ENCODE measurements at regions not wholly inside any gene's neighbourhood (a gene's known extent, or its start where the extent isn't known, plus 50 kb on each side); places are given as distances from the start of the nearest gene placed in this dataset.
"Not testable (repeated sequence)": the region's sequence is repeated elsewhere in the genome, so short reads cannot be mapped to it uniquely, and the experiment has no call there.

DNA sequence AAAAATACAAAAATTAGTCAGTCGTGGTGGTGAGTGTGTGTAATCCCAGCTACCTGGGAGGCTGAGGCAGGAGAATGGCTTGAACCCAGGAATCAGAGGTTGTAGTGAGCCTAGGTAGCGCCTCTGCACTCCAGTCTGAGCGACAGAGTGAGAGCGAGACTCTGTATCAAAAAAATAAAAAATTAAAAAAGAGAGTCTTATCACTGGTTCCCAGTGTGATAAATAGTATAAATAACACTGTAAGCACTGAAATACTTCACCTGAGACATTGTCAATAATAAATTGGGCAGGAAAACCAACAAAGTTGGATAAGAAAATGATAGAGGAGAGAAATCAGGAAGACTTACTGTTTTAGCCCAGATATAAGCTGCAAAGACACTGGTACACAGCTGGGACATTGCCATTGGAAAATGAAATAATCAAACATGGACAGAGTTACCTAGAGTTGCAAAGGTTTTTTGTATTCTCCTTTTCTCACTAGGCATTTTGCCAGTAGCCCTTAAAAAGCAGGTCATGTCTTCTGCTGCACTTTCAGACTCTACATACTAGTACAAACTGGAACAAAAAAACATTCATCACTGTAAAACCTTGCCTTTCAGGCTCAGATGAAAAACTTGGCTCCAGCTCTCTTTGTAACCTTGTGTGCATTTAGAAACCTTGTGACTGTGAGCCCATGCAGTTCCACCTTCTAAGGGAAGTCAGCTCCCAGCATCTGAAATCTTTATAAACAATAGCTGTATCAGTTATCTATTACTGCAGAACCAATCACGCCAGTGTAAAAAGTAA lies 55.0 kb upstream of the PPP1R2C start:
- no peak for DNase-seq (ENCODE audit: low read depth in 2 of 2)

DNA sequence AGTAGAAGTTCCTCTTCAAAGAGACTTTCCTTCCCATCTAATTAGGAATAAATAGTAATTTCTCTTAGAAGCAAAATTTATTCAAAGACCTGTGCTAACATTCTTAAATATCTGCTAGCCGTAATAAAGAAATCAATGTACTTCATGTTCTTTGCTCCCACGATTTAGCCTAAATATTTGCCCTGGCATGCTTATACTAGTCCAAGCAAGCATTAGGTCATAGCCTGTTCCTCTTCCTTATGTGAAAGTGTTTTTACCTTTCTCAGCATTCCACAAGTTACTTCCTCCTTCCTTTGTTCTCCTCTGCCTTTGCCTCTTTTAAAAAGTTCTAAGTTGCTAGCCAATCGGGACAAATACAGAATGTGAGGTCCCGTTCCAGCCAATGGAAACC lies 55.6 kb upstream of the PPP1R2C start:
- DNase-seq (ENCODE audit: low read depth in 2 of 2), result not testable (repeated sequence)

DNA sequence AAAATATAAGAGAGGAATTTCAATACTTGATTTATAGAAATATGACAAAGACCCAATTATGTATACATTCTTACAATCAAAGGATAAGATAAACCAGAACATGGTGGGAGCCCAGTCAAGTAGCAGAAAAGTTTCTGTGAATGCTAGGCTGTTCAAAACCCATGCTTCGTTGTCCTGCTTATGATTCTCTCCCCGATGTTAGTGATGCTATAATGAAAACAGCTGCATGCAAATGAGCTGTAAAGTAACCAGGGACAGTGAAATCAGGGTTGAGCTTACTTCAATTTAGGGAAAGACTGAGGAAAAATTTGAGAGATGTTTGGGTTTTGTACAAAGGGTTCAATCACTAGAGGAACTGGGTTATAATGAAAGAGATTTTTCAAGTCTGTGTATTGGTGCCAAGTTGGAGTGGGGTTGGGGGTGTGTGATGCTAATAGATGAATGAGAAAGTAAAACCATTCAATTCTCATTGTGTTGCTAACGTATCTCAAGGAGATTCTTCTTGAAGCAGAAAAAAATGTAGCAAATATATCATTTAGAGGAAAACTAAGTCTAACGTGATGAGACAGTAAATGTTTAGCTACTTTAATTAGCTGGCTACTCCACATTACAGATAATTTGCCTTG lies 59.3 kb upstream of the PPP1R2C start:
- no peak for DNase-seq (ENCODE audit: low read depth in 2 of 2)

DNA sequence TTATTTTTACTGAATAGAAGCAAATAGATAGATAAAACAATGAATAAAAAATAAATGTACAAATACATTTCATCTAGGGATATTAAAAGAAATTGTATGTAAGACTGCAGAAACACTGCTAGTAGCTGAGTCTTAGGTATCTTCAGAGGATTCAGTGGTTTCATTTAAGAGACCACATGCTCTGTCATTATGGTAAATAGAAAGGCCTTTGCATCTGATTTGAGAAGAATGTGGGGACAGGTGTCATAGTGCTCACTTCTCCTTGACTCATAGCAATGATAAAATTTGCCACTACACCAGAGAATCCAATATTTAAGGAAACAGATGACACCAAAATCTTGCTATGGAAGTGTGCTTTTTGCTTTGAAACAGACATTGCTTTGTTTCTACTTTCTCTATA lies 59.8 kb upstream of the PPP1R2C start:
- DNase-seq (ENCODE audit: low read depth in 2 of 2), result no peak

DNA sequence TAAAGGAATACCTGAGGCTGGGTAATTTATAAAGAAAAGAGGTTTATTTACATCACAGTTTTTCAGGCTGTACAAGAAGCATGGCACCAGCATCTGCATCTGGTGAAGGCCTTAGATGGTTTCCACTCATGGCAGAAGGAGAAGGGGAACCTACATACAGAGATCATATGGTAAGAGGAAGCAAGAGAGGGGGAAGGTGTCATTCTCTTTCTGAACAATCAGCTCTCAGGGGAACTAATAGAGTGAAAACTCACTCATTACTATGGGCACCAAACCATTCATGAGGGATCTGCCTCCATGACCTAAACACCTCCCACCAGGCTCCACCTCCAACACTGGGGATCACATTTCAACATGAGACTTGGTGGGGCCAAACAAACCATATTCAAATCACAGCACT lies 61.7 kb upstream of the PPP1R2C start:
- DNase-seq (ENCODE audit: low read depth in 2 of 2), result no peak

DNA sequence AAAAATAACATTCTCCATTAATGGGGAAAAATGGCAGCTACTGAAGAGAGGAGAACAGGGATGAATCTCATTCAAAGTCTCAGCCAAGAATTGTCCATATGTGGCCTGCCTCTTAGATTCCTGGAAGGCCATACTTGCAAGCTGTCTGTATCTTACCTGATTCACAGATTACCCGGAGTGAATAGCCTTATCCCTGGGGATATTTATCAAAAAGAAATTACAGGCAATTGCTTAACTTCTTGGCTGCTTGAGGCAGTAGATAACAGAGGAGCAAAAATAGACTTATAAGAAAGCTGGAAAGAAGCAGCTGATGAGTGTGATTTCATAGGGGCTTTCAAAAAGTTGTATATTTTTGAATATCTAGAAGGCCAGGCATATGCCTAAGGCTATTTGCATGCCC lies 68.8 kb upstream of the PPP1R2C start:
- no peak for DNase-seq (ENCODE audit: low read depth in 2 of 2)

DNA sequence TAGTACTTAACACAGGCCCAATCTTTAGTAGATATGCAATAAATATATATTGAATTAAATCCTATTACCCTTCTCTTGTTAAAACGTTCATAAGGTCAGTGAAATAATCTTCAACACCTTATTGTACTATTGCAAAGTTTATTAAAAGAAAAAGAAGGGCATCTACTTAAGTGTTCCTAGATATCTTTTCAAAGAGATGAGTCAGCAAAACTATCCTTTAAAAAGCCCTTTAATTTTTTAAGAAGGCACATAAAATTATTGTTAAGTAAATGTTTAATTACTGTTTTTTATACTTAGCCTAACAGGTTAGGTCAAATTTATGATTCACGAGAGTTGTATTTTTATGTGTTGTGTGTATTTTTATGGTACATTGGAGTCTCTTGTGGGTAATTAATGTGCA lies 77.3 kb upstream of the PPP1R2C start:
- DNase-seq (ENCODE audit: low read depth in 2 of 2), result no peak

DNA sequence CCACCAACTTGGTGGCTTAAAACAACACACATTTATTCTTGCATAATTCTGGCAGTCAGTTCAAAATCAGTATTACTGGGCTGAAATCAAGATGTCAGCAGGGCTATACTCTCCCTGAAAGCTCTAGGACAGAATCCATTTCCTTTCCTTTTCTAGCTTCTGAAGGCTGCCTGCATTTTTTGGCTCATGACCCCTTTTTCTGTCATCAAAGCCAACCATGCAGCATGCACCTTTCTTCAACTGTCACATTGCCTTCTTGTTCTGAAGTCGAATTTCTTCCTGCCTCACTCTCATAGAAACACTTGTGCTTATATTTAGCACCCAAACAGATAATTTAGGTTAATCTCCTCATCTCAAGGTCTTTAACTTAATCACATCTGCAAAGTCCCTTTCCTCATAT lies 79.8 kb upstream of the PPP1R2C start:
- DNase-seq (ENCODE audit: low read depth in 2 of 2), result no peak

DNA sequence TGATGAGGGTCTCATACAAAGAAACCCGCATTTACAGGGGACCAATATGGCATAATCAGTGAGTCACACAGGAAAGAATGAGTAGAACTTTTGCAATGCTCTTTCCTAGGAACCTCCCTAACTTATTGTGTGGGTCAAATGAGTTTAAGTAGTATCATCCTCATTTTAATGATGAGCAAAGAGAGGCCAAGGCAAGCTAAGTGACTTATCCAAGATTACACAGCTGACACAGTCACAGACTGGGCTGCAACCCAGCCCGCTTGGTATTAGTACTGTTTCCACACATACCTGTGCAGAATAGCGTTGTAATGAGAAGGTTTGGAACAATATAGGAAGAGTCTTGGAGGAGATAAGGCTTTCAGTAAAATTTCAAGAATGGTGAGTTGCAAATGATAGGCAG lies 91.0 kb upstream of the PPP1R2C start:
- DNase-seq (ENCODE audit: low read depth in 2 of 2), result no peak

DNA sequence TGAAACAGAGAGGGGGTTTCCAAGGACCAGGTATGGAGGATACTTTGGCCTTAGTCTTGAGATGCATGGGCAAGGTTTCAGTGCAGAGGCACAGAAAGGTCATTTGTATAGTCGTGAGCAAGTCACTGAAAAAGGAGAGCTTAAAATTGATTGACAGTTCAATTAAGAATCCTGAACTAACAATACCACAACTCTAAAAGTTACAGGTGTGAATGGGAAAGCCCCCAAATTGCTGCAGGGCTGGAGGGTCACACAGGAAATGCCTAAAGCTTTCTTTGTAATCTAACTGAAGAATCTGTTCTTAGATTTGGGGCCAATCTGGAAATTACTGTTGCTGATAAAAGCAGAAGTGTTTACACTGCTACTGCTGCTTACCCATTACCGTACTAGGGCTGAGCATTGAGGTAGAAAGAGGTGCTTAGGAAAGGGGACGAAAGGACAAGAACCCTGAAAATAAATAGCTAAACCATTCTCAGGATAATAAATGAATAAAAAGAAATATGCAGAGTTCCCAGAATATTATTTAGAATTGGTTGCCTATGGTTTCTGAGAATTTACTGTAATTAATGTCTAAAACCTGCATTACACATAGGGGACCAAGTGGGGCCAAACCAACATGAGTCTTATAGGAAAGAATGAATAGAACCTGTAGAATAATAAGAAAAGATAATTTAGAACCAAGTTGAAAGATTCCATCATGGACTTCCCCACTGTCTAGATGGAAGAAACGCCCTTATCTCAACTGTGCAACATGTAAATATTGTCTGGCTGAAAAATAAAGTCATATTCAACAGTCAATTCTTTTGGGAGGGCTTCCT lies 91.9 kb upstream of the PPP1R2C start:
- DNase-seq (ENCODE audit: low read depth in 2 of 2), result no peak

DNA sequence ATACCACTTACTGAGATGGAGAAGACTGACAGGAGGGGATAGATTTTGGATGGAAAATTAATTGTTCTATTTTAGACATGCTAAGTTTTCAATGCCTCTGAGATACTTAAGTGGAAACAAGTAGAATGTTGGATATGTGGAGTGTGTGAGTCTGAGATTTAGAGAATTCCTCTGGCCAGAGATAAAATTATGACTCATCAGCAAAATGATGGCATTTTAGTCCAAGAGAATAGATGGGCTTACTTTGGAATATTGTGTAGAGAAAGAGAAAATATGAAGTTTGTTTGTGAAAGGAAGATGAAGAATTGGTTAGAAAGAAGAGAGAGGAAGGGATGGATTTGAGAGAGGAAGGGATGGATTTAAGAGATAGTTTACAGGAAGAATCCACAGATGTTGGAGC lies 108.6 kb upstream of the PPP1R2C start:
- DNase-seq (ENCODE audit: low read depth in 2 of 2), result no peak

DNA sequence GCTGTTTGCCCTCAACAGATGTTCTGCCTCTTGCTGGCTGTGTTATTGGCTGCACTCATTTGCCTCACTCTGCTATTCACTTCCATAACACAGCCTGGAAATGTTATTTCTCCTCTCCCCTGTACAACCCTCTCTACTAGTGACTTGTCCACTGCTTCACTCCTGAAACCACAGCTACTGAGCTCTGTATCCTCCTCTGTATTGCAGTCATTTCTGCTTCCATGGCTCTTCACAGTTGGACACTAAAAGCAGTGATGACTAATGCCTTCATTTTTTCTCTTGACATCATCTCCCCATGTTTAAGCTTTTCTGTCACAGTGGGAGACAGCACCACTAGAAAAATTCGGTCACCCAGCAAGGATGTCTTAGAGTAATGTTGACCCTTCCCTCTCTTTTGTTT lies 123.0 kb upstream of the PPP1R2C start:
- DNase-seq (ENCODE audit: low read depth in 2 of 2), result no peak

DNA sequence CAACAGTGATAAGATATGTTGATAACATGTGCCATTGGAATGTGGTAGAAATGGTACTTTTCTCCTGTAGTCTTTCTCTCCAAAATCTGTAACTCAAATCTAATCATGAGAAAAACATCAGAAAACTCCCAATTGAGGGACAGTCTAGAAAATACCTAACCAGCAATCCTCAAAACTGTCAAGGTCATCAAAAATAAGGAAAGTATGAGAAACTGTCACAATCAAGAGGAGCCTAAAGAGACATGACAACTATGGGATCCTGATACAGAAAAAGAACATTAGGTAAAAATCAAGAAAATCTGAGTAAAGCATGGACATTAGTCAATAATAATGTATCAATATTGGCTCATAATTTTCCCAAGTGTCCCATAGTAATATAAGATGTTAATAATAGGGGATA lies 124.5 kb upstream of the PPP1R2C start:
- no peak for DNase-seq (ENCODE audit: low read depth in 2 of 2)

DNA sequence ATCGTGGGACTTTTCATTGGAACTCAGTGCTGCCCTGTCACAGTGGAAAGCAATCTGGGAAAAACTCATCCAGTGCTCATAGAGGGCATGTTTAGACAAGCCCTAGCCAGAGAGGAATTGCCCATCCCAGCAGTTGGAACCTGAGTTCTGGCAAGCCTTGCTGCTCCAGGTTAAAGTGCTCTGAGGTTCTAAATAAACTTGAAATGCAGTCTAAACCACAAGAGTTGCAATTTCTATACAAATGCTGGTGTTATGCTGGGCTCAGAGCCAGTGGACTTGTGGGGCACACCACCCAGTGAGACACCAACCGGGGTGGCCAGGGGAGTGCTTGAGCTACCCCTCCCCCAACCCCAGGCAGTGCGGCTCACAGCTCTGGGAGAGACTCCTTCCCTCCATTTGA lies 142.8 kb upstream of the PPP1R2C start:
- no peak for DNase-seq (ENCODE audit: low read depth in 2 of 2)

DNA sequence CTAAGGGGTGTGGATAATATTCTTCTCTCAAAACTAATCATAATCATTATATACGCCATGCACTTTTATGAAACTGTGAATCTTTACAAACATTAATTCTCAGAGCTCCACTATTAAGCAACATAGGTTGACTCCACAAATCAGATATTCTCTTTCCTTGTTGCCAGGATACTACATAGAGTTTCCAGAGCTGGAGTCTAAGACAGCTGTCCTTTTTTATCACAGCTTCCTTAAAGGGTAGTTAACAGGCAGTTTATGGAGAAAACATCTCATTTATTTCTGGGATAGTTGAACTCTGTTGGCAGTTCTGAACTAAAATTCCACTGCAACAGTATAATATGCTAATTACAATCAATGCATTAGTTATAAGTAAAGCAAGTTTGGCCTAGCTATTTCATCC lies 152.1 kb upstream of the PPP1R2C start:
- DNase-seq (ENCODE audit: low read depth in 2 of 2), result no peak

DNA sequence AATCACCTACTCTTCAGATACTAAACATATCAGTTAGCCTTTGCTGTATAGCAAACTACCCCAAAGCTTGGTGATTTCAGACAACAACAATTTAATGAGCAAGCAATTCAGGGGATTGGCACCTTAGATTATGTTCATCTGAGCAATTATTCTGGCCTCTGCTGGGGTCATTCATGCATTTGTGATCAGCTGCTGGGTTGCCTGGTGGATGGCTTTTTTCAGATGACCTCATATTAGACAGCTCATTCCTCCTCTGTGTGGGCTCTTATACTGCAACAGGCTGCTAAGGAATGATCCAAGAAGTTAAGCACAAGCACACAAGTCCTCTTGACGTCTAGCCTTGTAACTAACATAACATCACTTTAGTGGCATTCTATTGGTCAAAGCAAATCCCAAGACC lies 153.0 kb upstream of the PPP1R2C start:
- DNase-seq (ENCODE audit: low read depth in 2 of 2), result no peak

DNA sequence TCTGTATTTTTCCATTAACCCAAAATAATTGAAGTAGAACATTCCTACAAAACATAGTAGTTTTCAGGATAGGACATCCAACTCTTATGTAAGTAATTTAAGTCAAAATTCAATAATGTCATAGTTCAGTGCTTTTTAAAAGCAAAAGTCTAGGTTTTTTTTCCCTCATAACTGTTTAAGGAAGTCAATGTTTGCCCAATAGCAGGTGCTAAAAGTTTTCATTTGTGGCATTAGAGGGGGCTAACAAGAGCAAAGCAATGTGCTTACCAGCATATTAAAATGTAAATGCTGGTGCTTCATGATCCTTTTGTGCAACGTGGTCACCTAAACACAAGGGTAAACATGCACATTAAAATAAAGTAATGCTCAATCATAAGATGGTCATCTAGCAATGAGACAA lies 155.2 kb upstream of the PPP1R2C start:
- DNase-seq (ENCODE audit: low read depth in 2 of 2), result no peak

DNA sequence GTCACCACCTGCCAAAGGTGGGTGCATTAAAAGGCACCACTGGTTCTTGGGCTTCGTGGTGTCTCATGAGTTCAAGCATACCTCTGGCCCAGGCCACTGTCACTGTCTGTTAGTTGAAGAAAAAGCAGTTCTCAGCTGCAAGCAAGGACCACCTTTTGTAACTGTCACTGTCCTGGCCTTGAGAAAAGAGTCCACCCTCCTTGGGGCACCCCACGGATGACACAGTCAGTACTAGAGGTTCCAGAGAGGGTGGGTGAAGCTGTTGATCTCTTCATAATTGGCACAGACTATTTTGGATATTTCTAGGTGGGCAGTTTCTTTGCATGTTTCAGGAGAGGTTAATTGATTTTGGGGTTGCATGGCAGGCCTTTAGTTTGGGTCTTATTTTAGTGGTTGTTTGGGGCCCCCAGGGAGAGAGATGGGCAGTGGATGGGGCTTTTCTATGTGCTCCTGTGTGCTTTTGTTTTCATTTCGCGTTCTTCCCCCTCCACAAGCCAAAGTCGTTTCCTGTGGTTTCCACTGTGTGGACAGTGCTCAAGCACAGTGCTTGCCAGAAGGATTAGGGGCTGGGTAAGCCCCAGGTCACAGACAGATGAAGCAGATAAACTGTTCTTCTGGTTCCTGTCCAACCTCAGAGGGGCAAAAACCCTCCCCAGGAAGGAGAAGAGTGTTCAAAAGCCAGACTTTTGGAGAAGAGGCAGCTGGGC lies 156.2 kb upstream of the PPP1R2C start:
- no peak for DNase-seq (ENCODE audit: low read depth in 2 of 2)

DNA sequence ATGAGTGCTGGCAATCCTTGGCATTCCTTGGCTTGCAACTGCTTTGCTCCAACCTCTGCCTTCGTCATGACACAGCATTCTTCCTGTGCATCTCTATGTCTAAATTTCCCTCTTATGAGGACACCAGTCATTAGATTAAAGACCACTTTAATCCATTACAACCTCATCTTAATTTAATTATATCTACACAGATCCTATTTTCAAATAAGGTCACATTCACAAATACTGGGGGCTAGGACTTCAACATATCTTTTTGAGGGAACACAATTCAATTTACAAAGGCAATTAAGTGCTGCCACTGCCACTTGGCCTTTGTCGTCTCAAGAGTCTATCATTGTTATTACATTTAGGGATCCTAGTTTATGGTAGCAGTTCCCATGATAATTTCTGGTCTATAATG lies 163.7 kb upstream of the PPP1R2C start:
- no peak for DNase-seq (ENCODE audit: low read depth in 2 of 2)

DNA sequence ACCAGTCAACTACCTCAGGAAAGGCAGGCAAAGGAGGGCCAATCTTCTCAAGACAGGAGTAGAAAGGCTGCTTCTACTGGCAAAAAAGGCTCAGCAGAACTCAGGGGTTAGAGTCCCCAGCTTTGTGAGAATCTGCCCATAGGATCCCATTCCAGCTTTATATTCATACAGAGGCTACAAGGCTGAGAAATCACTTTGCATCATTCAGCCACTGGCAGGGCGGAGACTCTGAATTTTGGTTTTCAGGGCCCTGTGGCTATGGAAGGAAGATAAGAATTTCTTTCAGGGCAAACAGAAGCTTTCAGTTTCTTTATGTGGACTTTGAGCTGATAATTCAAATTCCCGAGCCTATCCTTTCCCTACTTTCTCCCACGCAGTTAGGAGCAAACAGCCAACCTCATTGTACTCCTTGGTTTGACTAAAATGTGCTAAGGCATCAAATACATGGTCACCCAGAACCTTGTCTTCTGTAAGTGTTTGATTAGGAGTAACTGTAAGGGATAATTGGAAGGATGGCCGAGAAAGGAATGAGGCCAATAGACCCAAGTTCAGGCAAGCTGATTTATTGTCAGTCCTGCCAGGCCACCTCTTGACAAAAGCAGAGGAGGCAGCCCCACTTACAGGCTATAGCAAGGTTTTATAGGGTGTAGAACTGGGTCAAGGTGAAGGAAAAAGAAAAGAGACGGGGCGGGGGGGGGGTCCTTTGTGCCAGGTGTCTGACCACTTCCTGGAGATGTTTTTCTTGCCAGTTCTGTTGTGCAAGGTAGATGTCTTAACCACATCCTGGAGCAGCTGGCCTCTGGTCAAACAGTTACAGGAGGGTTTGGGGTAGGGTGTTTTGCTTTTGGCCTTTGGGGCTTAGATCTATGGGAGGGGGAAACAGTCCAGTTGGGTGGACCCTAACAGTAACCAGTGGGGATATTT lies 165.3 kb upstream of the PPP1R2C start:
- DNase-seq (ENCODE audit: low read depth in 2 of 2), result no peak

DNA sequence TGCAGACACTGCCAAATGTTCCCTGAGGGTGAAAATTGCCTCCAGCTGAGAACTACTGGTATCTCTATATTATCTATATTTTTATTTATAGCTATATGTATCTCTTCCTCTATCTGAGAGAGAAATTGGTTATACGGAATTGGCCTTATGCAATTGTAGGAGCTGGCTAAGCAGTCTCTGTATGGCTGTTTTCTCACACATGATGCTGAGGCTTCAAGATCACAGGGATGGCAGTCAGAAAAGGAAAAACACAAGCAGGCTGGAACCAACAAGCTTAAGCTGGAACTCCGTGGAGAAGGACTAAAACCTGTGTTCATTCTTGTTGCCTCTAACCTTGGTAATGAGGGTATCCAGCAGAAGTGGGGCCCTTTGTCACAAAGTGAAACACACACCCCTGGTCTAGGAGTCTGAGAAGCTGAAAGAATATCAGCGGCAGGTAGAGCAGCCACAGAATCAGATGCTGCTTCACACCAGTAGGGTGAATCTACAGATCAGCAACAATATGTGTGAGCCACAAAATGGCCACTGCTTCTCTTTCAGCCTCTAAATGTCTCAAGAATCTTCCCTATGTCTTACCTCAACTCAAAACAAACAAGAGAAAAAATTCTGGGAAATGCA lies 166.5 kb upstream of the PPP1R2C start:
- no peak for DNase-seq (ENCODE audit: low read depth in 2 of 2)
